Endothelial cell of umbilical vein (primary cell): ENCODE measurements at regions not wholly inside any gene's neighbourhood (a gene's known extent, or its start where the extent isn't known, plus 50 kb on each side); places are given as distances from the start of the nearest gene placed in this dataset.

Experiments
- BruUV-seq: library from RNA; stranded (reverse); fragments of 400-500 nt; replicated peaks from 2 replicates; lab custom pipeline; 2021; lab: Mats Ljungman, UMichigan
- CTCF ChIA-PET: fragments of 300-600, 350-600 bp; sonication (Branson Sonifier 250); formaldehyde crosslinking; loops from one replicate; lab custom pipeline; 2021; ENCODE audit warnings: antibody characterized with exemption, inconsistent platforms; lab: Charles Lee
- POLR2A ChIA-PET: fragments of 300-600, 350-600 bp; sonication (Branson Sonifier 250); formaldehyde crosslinking; loops from one replicate; lab custom pipeline; 2021; ENCODE audit warnings: antibody characterized with exemption, inconsistent platforms; lab: Charles Lee
- DNase-seq: peaks from one replicate; pipeline ENCODE4 v3.0.0-alpha.2; 2011; ENCODE audit warnings: low read depth, low spot score
- FAIRE-seq: peaks from 2 replicates; lab custom pipeline; 2011; peaks lifted over from hg19 to GRCh38; lab: Jason Lieb, UNC
- H2AFZ ChIP-seq: 2 replicates; pipeline ENCODE4 v1.6.0; 2012; ENCODE audit warnings: low read depth, low read length, control low read depth, inconsistent platforms
- H3K27ac ChIP-seq: 2 replicates; pipeline ENCODE4 v1.5.1; 2011; ENCODE audit warnings: low read depth, mild to moderate bottlenecking, control low read depth, low read length, moderate library complexity; ENCODE audit not compliant: insufficient read depth
- H3K27me3 ChIP-seq, 2 experiments: 2 replicates each; pipeline versions ENCODE4 v1.6.0 to v1.6.1; 2011; ENCODE audit warnings: low read length in 2 of 2, mixed read lengths in 1 of 2; ENCODE audit not compliant: control insufficient read depth in 2 of 2, insufficient read depth in 2 of 2
- H3K36me3 ChIP-seq, 2 experiments: 2 replicates in 1 of 2; 3 replicates in 1 of 2; pipeline ENCODE4 v1.5.1; 2011; ENCODE audit warnings: low read length in 2 of 2, mild to moderate bottlenecking in 1 of 2, moderate library complexity in 1 of 2; ENCODE audit not compliant: control insufficient read depth in 2 of 2, insufficient read depth in 2 of 2; ENCODE audit errors: extremely low read depth in 1 of 2
- H3K4me1 ChIP-seq: 3 replicates; pipeline ENCODE4 v1.5.1; 2011; ENCODE audit warnings: mild to moderate bottlenecking, low read length; ENCODE audit not compliant: control insufficient read depth, insufficient read depth; ENCODE audit errors: extremely low read depth
- H3K4me2 ChIP-seq: 2 replicates; pipeline ENCODE4 v1.6.1; 2011; ENCODE audit warnings: low read length, control low read depth, mixed read lengths; ENCODE audit not compliant: insufficient read depth
- H3K4me3 ChIP-seq, 3 experiments: fragments of 200-600 bp in 1 of 3; sonication (generic), shearing (Covaris generic) in 1 of 3; replicated peaks in 1 of 3; 2 replicates each; pipeline ENCODE4 v1.5.1; 2011 to 2016; ENCODE audit warnings: control low read depth in 3 of 3, low read length in 3 of 3, mild to moderate bottlenecking in 2 of 3, inconsistent platforms in 1 of 3, low read depth in 1 of 3, moderate library complexity in 1 of 3; ENCODE audit not compliant: insufficient read depth in 1 of 3
- H3K79me2 ChIP-seq: 2 replicates; pipeline ENCODE4 v1.6.0; 2012; ENCODE audit warnings: low read length, inconsistent platforms; ENCODE audit not compliant: control insufficient read depth, insufficient read depth
- H3K9ac ChIP-seq: replicated peaks from 2 replicates; pipeline ENCODE3; 2011; ENCODE audit warnings: low read length, control low read depth; ENCODE audit not compliant: insufficient read depth; ENCODE audit errors: extremely low read depth
- H3K9me1 ChIP-seq: replicated peaks from 3 replicates; pipeline ENCODE4 v1.6.0; 2011; ENCODE audit warnings: mild to moderate bottlenecking, low read length; ENCODE audit not compliant: control insufficient read depth, insufficient read depth; ENCODE audit errors: extremely low read depth
- H3K9me3 ChIP-seq: replicated peaks from 2 replicates; pipeline ENCODE4 v1.5.1; 2012; ENCODE audit warnings: low read length, inconsistent platforms; ENCODE audit not compliant: control insufficient read depth, insufficient read depth
- H4K20me1 ChIP-seq: replicated peaks from 2 replicates; pipeline ENCODE3; 2011; ENCODE audit warnings: mild to moderate bottlenecking, low read length; ENCODE audit not compliant: control insufficient read depth, insufficient read depth; ENCODE audit errors: extremely low read depth
- EZH2 ChIP-seq: IDR thresholded peaks from 2 replicates; pipeline ENCODE4 v1.6.1; 2012; ENCODE audit warnings: borderline replicate concordance, low read depth, mild to moderate bottlenecking, moderate library complexity, low read length, inconsistent platforms; ENCODE audit not compliant: severe bottlenecking
- FOS ChIP-seq: IDR thresholded peaks from 2 replicates; pipeline ENCODE4 v1.6.1; 2011; ENCODE audit warnings: mild to moderate bottlenecking, low read length, moderate library complexity, borderline replicate concordance; ENCODE audit not compliant: insufficient read depth
- GATA2 ChIP-seq: IDR thresholded peaks from 2 replicates; pipeline ENCODE4 v1.7.0; 2011; ENCODE audit warnings: low read depth, mild to moderate bottlenecking, moderate library complexity, mixed read lengths, low read length; ENCODE audit not compliant: insufficient read length, insufficient read depth
- JUN ChIP-seq: IDR thresholded peaks from 2 replicates; pipeline ENCODE4 v1.6.1; 2011; ENCODE audit warnings: borderline replicate concordance, low read depth; ENCODE audit not compliant: insufficient read length, insufficient read depth
- MYC ChIP-seq: IDR thresholded peaks from one replicate; pipeline ENCODE4 v1.6.1; 2011; ENCODE audit warnings: mild to moderate bottlenecking, low read depth, low read length
- POLR2A ChIP-seq: IDR thresholded peaks from 2 replicates; pipeline ENCODE4 v1.6.1; 2012; ENCODE audit warnings: low read depth, mild to moderate bottlenecking, control low read depth, low read length
- POLR2AphosphoS5 ChIP-seq: IDR thresholded peaks from 2 replicates; pipeline ENCODE4 v1.6.1; 2012; ENCODE audit warnings: low read depth, mild to moderate bottlenecking, control low read depth, low read length, moderate library complexity; ENCODE audit not compliant: insufficient read depth
- dilution Hi-C: fragments of 300-500 bp; cut with MboI; formaldehyde crosslinking; loops from one replicate; pipeline ENCODE4 v1.15.0; 2019; ENCODE audit warnings: low sequenced_read_pairs; ENCODE audit not compliant: extremely low pct_ligation_motif_present
- intact Hi-C: fragments of 100-400 bp; cut with micrococcal nuclease; formaldehyde crosslinking; loops from one replicate; pipeline ENCODE4 v1.10.0; 2022
- TF ChIP-seq, protein P1 (sequence below): IDR thresholded peaks from 2 replicates; pipeline ENCODE4 v1.6.1; 2011; ENCODE audit not compliant: insufficient read depth, insufficient read length
- TF ChIP-seq, protein P2 (sequence below), 2 donors: IDR thresholded peaks; 1 replicate in 1 of 2; 2 replicates in 1 of 2; pipeline ENCODE4 v1.5.1; 2011; ENCODE audit warnings: low read length in 2 of 2, mild to moderate bottlenecking in 2 of 2, moderate library complexity in 2 of 2, control low read depth in 1 of 2, inconsistent platforms in 1 of 2, low read depth in 1 of 2; ENCODE audit not compliant: insufficient read depth in 1 of 2; ENCODE audit errors: extremely low read depth in 1 of 2

DNA sequence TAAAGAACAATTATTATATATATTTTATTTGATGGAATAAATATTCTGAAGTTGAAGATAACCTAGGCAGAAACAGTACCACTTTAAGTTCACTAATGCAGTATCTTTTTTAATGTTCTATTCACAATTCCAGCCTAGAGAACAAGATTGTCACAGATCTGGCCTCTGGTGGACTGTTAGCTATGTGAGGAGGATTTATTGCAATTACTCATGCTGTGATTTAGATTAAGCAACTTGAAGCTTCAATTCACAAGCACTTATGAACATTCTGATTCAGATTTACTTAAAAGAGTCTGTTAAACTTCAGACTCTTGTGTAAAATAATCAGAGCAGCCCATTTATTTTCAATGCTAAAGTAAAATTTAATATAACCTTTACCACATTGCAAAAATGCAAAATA, 1489.8 kb downstream of the STIM2 start:
- H3K4me3 ChIP-seq, result no peak overlapping the region
- no peaks in the 10 kb centered on the region for H3K27me3 ChIP-seq
- DNase-seq, result no peak
- H3K79me2 ChIP-seq, result no peaks in the 10 kb centered on the region
- no peaks in the 10 kb centered on the region for H4K20me1 ChIP-seq
- no peak overlapping the region for H3K9ac ChIP-seq
- FAIRE-seq, result no peak
- intact Hi-C loops, result loop anchor here (5.0 kb wide), 2 partner anchors 63 to 207 kb away; no protein-coding TSS in a partner anchor
- H3K36me3 ChIP-seq, result no peaks in the 10 kb centered on the region
- no peak overlapping the region for H3K27ac ChIP-seq
- H3K4me1 ChIP-seq, result peaks cover 18% of the 10 kb centered on the region
- no peaks in the 10 kb centered on the region for H3K9me1 ChIP-seq
- ChIA-PET POLR2A (no interaction called here), CTCF (no interaction called here)
- no peak overlapping the region for H2AFZ ChIP-seq
- H3K4me2 ChIP-seq, result no peak overlapping the region
- TF ChIP-seq POLR2A (no peak), FOS (no peak), MYC (no peak), JUN (no peak), POLR2AphosphoS5 (no peak), EZH2 (no peak), GATA2 (no peak)
- TF ChIP-seq, protein P1, sequence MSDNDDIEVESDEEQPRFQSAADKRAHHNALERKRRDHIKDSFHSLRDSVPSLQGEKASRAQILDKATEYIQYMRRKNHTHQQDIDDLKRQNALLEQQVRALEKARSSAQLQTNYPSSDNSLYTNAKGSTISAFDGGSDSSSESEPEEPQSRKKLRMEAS, result no peak
- TF ChIP-seq, protein P2, sequence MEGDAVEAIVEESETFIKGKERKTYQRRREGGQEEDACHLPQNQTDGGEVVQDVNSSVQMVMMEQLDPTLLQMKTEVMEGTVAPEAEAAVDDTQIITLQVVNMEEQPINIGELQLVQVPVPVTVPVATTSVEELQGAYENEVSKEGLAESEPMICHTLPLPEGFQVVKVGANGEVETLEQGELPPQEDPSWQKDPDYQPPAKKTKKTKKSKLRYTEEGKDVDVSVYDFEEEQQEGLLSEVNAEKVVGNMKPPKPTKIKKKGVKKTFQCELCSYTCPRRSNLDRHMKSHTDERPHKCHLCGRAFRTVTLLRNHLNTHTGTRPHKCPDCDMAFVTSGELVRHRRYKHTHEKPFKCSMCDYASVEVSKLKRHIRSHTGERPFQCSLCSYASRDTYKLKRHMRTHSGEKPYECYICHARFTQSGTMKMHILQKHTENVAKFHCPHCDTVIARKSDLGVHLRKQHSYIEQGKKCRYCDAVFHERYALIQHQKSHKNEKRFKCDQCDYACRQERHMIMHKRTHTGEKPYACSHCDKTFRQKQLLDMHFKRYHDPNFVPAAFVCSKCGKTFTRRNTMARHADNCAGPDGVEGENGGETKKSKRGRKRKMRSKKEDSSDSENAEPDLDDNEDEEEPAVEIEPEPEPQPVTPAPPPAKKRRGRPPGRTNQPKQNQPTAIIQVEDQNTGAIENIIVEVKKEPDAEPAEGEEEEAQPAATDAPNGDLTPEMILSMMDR (IDR thresholded peaks at IDR 0.05; ENCODE audit: extremely low read depth in 1 of 2, insufficient read depth in 1 of 2, low read depth in 1 of 2, low read length in 2 of 2), result no peak
- no peaks in the 10 kb centered on the region for H3K9me3 ChIP-seq
- dilution Hi-C loops, result no loop called here
- BruUV-seq, result no TSS peak
